MCF 10A (cell line): ENCODE measurements at regions not wholly inside any gene's neighbourhood (a gene's known extent, or its start where the extent isn't known, plus 50 kb on each side); places are given as distances from the start of the nearest gene placed in this dataset.

Experiments
- BruUV-seq: library from RNA; stranded (reverse); fragments of 400-500 nt; replicated peaks from 2 replicates; lab custom pipeline; 2021; lab: Mats Ljungman, UMichigan
- CTCF ChIA-PET: fragments of 300-600 bp; sonication (Branson Sonifier 250); formaldehyde crosslinking; extraction: SDS; loops from one replicate; lab custom pipeline; 2021; ENCODE audit warnings: antibody characterized with exemption, inconsistent platforms; lab: Yijun Ruan, JAX
- POLR2A ChIA-PET: fragments of 300-600, 350-650 bp; sonication (Branson Sonifier 250); formaldehyde crosslinking; extraction: SDS; loops from one replicate; lab custom pipeline; 2020; ENCODE audit warnings: antibody characterized with exemption, inconsistent platforms; lab: Yijun Ruan, JAX
- DNase-seq: peaks from one replicate; pipeline ENCODE4 v3.0.0-alpha.2; 2018; ENCODE audit not compliant: unreplicated experiment
- H3K27ac Mint-ChIP-seq: one replicate; pipeline ENCODE4 v1.8.0; 2022; ENCODE audit warnings: mild to moderate bottlenecking, low read depth, mixed read lengths; ENCODE audit not compliant: unreplicated experiment
- H3K27me3 Mint-ChIP-seq: one replicate; pipeline ENCODE4 v1.8.0; 2022; ENCODE audit warnings: mixed read lengths; ENCODE audit not compliant: insufficient read depth, unreplicated experiment
- H3K36me3 Mint-ChIP-seq: one replicate; pipeline ENCODE4 v1.8.0; 2022; ENCODE audit warnings: mild to moderate bottlenecking, moderate library complexity, mixed read lengths; ENCODE audit not compliant: insufficient read depth, unreplicated experiment
- H3K4me1 Mint-ChIP-seq: one replicate; pipeline ENCODE4 v1.8.0; 2022; ENCODE audit warnings: mixed read lengths; ENCODE audit not compliant: insufficient read depth, unreplicated experiment
- H3K4me3 Mint-ChIP-seq: one replicate; pipeline ENCODE4 v1.8.0; 2022; ENCODE audit warnings: mild to moderate bottlenecking, moderate library complexity, mixed read lengths; ENCODE audit not compliant: unreplicated experiment
- H3K9me3 Mint-ChIP-seq: one replicate; pipeline ENCODE4 v1.8.0; 2022; ENCODE audit warnings: mixed read lengths; ENCODE audit not compliant: unreplicated experiment
- CTCF ChIP-seq: fragments of 200-600 bp; IDR thresholded peaks from one replicate; pipeline ENCODE4 v1.8.0; 2022; ENCODE audit warnings: antibody characterized with exemption, mild to moderate bottlenecking; ENCODE audit not compliant: unreplicated experiment
- intact Hi-C: fragments of 100-400 bp; cut with micrococcal nuclease; formaldehyde crosslinking; loops from 2 replicates; pipeline ENCODE4 v1.14.1; 2022

DNA sequence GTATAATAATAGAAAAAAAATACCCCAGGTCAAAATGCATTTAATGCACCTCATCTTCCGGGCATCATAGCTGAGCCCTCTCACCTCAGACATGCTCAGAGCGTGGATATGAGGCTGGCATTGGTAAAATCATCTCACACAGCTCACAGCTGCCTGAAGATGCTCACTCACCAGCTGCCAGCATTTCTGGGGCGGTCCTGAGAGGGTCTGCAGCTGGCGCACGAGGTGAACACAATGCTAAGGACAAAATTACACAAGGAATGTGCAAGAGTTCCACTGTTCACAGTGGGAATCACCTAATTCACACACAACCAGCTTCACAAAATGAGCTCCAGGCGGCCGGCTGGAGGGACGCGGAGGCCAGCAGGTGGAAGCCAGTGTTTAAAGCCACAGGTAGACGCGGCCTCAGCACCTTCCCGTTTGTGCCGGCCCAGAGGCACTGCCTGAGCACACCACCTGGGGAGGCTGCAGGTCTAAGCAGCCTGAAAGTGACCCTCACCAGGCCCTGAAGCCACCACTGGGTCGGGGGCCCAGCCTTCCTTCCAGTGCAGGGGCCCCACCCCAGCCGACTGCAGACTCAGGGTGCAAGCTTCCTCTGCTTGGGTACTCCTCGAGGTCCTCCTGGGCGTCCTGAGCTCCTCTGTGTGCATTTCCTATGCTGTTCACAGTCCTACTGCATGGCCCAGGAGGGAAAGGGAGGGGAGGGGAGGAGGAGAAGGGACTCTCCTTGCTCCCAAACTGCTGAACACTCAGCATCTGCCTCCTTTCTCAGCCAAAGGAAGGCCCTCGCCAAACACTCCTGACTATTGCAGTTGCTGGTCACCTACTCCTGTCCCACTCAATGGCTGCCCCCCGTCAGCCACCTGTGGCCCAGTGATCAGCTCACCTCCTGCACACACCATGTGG lies 61.2 kb upstream of the FAM20C start:
- ChIA-PET POLR2A (no interaction called here), CTCF (no interaction called here)
- no peak for DNase-seq
- H3K36me3 Mint-ChIP-seq, result no peaks in the 10 kb centered on the region
- H3K27me3 Mint-ChIP-seq, result peaks cover 15% of the 10 kb centered on the region
- intact Hi-C loops, result no loop called here
- H3K4me3 Mint-ChIP-seq, result no peak overlapping the region
- no peaks in the 10 kb centered on the region for H3K9me3 Mint-ChIP-seq
- no peaks in the 10 kb centered on the region for H3K4me1 Mint-ChIP-seq
- no peak overlapping the region for H3K27ac Mint-ChIP-seq
- TF ChIP-seq CTCF, result no peak
- BruUV-seq, result no TSS peak

GRCh38 chr7:131781-132482 lies 60.4 kb upstream of the FAM20C start:
- no peak for DNase-seq
- H3K36me3 Mint-ChIP-seq, result no peaks in the 10 kb centered on the region
- TF ChIP-seq CTCF, result no peak
- CTCF ChIA-PET, result no interaction called here
- H3K27ac Mint-ChIP-seq, result no peak overlapping the region
- no peak overlapping the region for H3K4me3 Mint-ChIP-seq
- no peaks in the 10 kb centered on the region for H3K9me3 Mint-ChIP-seq
- intact Hi-C loops, result no loop called here
- POLR2A ChIA-PET, result no interaction called here
- BruUV-seq, result no TSS peak
- H3K4me1 Mint-ChIP-seq, result no peaks in the 10 kb centered on the region
- H3K27me3 Mint-ChIP-seq, result peaks cover 15% of the 10 kb centered on the region

GRCh38 chr7:132899-133298 lies 59.5 kb upstream of the FAM20C start:
- Mint-ChIP-seq H3K27ac (no peak overlapping the region), H3K4me1 (no peaks in the 10 kb centered on the region), H3K4me3 (no peak overlapping the region), H3K27me3 (peaks cover 15% of the 10 kb centered on the region), H3K36me3 (no peaks in the 10 kb centered on the region), H3K9me3 (no peaks in the 10 kb centered on the region)
- no peak for TF ChIP-seq CTCF
- no peak for DNase-seq
- intact Hi-C loops, result no loop called here
- no TSS peak for BruUV-seq
- ChIA-PET POLR2A (interaction anchor here (1.4 kb wide), 1 partner anchor 15 kb away, joined by 3 read pairs; no protein-coding TSS in a partner anchor), CTCF (no interaction called here)

- H3K27me3 Mint-ChIP-seq, result peaks cover 15% of the 10 kb centered on the region
- H3K36me3 Mint-ChIP-seq, result no peaks in the 10 kb centered on the region
- BruUV-seq, result no TSS peak
- DNase-seq, result no peak
- ChIA-PET CTCF (no interaction called here), POLR2A (interaction anchor here (1.4 kb wide), 1 partner anchor 14 kb away, joined by 3 read pairs; no protein-coding TSS in a partner anchor)
- no peak for TF ChIP-seq CTCF
- no peaks in the 10 kb centered on the region for H3K9me3 Mint-ChIP-seq
- no peaks in the 10 kb centered on the region for H3K4me1 Mint-ChIP-seq
- no peak overlapping the region for H3K27ac Mint-ChIP-seq
- intact Hi-C loops, result no loop called here
- H3K4me3 Mint-ChIP-seq, result no peak overlapping the region
Measured at GRCh38 chr7:133470-133869, 58.9 kb upstream of the FAM20C start.
